Stimulated activated CD8-positive, alpha-beta memory T cell treated with anti-CD3 and anti-CD28 coated beads, Interleukin-15, amount 100 ng/mL, for 48 hours (primary cell): ENCODE measurements at regions not wholly inside any gene's neighbourhood (a gene's known extent, or its start where the extent isn't known, plus 50 kb on each side); places are given as distances from the start of the nearest gene placed in this dataset.

Experiments
- DNase-seq, 2 donors: peaks; one replicate each; pipeline ENCODE4 v3.0.0-alpha.2; 2020; ENCODE audit warnings: low read depth in 2 of 2

DNA sequence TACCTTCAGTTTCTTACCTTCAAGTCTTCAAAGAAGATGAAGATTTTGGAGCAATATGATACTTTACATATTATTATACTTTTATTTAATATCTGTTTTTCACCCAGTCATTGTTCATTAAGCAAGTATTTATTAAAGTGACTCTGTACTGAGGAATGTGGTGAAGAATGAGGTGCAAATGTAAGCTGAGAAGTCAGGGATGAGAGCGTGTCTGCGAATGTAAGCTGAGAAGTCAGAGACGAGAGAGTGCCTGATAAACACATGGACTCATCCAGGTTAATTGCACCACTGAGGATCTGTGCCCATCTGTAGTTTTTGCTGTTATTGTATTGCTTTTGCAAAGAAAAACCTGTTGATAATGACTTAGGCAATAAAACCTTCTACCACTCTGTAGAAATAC is 211.9 kb upstream of the FAR2 start:
- DNase-seq: no peak

DNA sequence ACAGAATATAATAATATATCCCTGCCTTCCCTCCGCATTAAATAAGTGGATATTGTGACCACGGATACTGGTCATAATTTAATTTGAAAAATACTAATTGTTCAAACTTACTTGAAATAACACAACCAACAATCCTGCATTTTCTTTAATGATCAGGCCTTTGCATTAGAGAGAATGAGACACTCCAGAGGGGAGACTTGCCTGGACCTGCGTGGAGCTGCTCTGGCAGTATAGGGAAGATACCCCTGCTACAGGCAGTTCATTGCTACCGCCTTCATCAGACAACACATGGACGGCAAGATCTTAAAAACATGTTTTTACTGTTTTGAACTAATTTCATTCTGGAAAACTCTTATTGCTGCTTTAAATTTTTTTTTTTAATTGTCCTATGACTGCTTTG is 211.0 kb upstream of the FAR2 start:
- DNase-seq: no peak

DNA sequence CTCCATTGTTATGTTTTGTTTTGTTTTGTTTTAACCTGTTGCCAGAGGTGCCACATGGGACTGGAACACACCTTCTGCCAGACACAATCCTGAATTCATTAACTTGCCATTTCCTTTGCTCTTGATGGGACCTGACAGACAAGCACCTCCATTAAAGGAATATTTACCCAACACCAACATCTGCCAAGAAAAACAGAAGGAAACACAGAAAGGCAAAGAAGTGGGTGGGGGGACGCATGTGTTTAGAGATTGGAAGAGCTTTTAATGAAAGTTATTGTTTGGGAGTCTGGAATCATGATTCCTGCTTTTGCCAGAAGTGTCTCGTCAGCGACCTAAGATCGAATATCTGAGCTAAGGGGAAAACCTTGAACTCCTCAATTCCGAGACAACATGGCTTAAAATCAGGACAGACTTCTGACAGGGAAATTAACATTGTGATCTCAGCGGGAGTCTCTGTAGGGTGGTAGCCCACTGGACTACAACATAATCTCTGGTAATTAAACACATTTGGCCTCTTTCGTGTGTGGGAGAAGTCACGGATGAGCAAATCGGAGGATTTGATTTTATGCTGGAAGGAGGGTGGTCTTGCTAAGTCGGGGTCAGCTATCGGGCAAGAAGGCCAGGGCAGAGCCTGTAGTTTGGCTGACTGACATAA is 210.4 kb upstream of the FAR2 start:
- no peak for DNase-seq

- no peak for DNase-seq
Observed at GRCh38 chr12:28939427-28939826, 209.7 kb upstream of the FAR2 start.

- DNase-seq: no peak
Observed at GRCh38 chr12:28941248-28941647, 207.8 kb upstream of the FAR2 start.

DNA sequence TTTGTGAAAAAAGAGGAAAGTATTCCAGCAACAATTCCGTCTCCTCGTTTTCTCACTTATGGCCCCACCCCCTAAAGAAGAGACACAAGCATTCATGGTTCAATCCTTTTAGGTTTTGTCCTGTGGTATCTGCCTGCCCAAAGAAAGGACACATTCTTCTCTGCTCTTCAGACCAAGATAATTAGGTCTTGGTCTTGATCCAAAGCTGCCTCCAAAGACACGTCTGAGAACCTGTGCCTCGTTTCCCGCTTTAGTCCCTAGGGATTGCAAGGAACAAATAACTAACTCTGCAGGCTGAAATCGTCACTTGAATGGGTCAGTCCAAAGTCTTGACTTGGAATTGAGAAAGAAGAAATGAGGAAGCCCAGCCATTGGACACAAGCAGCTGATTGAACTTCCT is 202.7 kb upstream of the FAR2 start:
- DNase-seq: no peak

DNA sequence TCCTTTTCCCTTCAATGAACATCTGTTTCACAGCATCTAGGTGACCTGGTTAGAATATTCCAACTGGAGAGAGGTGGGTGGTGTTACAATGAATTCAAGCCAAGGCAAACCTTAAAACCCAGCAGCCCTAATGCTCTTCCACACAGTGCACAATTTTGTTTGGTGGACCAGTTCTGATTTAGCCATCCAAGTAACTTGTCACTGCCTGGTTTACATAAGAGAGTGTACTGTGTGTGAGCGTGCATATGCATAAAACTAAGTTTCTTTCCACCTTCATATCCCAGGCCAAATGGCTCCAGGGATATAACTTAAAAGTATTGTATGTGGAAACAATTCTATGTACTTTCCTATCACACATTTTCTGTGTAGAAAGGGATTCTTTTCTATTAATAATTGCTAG is 200.4 kb upstream of the FAR2 start:
- no peak for DNase-seq

- DNase-seq: no peak
Observed at GRCh38 chr12:28949184-28949583, 199.9 kb upstream of the FAR2 start.

DNA sequence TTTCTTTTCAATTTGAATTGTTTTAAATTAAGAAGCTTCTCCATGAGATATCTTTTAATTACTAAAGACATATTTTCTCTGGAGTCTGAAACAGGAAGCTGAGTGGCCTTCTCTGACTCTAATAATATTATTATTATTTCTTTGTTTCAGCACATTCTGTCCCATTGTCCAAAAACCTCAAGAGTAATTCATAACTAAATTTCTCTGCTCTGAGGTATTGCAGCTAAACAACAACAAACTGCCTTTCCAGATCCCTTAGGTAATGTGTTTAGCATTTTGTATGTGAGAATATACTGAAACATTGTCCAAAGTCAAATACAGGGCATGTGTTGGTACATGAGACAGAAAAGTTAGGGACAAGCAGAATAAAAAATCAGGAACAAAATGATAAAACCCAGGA is 199.0 kb upstream of the FAR2 start:
- DNase-seq: no peak

DNA sequence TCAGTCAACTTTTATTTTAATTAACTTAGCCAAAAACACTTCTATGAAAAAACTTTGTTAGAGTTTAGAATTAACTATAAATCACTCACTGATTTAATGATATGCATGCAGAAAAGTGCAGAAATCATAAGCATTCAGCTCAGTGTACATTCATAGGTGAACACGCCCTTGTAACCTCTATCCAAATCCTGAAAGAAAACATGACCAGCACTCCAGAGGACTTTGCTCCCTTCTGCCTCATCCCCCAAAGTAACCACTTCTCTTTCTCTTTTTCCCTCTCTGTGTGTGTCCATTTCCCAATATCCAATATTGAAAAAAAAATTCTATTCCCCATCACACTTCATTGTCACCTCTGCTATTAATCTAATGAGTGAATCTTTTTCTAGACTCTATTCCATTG is 197.1 kb upstream of the FAR2 start:
- DNase-seq: no peak

- no peak for DNase-seq
Observed at GRCh38 chr12:28954333-28954732, 194.7 kb upstream of the FAR2 start.

GRCh38 chr12:28955491-28955890 is 193.6 kb upstream of the FAR2 start:
- DNase-seq: no peak

DNA sequence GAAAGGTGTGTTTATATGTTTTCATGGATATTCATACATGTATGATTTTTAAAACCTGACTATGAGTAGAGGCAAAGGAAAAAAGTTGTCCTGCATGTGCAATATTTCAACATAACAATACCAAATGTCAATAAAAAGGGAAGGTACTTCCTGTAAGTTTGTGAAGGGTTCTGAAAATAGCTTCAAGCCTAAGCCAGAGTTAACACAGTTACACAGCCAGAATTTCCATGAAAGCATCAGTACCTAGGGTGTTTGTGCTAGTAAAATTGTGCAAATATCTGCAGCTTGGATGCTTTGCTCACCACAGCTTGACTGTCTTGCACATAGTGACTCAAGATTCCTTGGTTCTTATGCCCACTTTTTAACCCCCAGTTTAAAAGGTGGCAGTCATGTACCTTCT is 193.1 kb upstream of the FAR2 start:
- no peak for DNase-seq

- DNase-seq: no peak
Observed at GRCh38 chr12:28958553-28959195, 190.4 kb upstream of the FAR2 start.

- DNase-seq: no peak
Observed at GRCh38 chr12:28961948-28962384, 187.1 kb upstream of the FAR2 start.

- no peak for DNase-seq
Observed at GRCh38 chr12:28963554-28963953, 185.5 kb upstream of the FAR2 start.

GRCh38 chr12:28966046-28966780 is 182.9 kb upstream of the FAR2 start:
- DNase-seq: no peak

DNA sequence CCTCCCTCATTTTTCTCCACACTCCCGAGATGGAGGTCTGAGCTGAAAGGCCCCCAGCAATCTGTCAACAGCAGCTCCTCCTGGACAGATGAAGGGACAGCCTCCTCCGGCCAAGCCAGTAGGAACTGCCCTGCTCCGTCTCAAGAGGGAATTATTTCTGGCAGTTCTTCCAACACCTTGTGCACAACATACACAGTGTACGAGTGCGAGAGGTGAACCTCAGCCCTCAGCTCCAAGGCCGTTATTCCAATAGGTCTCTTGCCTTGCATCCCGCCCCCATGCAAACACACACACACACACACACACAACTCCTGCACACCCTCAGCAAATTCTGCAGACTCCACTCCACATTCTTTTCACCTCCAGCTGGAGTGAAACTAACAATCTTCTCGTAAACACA is 181.7 kb upstream of the FAR2 start:
- no peak for DNase-seq

GRCh38 chr12:28973491-28973890 is 175.6 kb upstream of the FAR2 start:
- DNase-seq: no peak

DNA sequence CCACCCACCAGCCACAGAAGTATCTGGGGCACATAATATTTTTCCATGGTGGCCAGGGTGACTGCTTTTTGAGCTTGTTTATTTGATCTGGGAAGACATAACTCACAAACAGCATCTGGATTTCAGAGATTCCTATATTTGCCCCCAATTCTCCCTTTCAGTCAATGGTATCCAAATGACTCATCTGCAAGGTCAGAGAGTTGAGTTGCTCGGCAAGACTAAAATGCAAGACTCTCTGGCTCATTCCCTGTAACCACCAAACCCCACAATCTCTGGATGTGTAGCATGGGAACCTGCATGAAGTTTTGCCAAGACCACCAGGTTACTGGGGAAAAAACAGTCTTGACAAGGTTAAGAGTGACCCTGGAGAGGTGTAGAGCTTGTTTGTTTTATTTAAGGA is 174.9 kb upstream of the FAR2 start:
- DNase-seq: no peak

GRCh38 chr12:28974883-28975282 is 174.2 kb upstream of the FAR2 start:
- DNase-seq: no peak

- DNase-seq: no peak
Observed at GRCh38 chr12:28975564-28976340, 173.3 kb upstream of the FAR2 start.
